Smooth muscle cell (in vitro differentiated cells): ENCODE measurements at regions not wholly inside any gene's neighbourhood (a gene's known extent, or its start where the extent isn't known, plus 50 kb on each side); places are given as distances from the start of the nearest gene placed in this dataset.

ENCODE experiments used
- DNase-seq: peaks from one replicate; lab custom pipeline; 2025; ENCODE audit not compliant: unreplicated experiment; lab: John Stamatoyannopoulos, UW
- H2AFZ ChIP-seq: fragments of 200-600 bp; sonication (generic); 2 replicates; pipeline ENCODE4 v1.6.0; 2016; ENCODE audit warnings: antibody characterized with exemption, low read depth, mild to moderate bottlenecking
- H3F3A ChIP-seq: fragments of 200-600 bp; sonication (generic); 2 replicates; pipeline ENCODE4 v1.6.0; 2017; ENCODE audit warnings: antibody characterized with exemption, low read depth
- H3K27ac ChIP-seq: fragments of 200-600 bp; sonication (generic); 2 replicates; pipeline ENCODE4 v1.5.1; 2016; ENCODE audit warnings: low read depth, mild to moderate bottlenecking
- H3K27me3 ChIP-seq: fragments of 200-600 bp; sonication (generic); 2 replicates; pipeline ENCODE4 v1.6.1; 2016; ENCODE audit warnings: low read depth, mild to moderate bottlenecking
- H3K36me3 ChIP-seq: fragments of 200-600 bp; sonication (generic); 2 replicates; pipeline ENCODE4 v1.5.1; 2016; ENCODE audit warnings: low read depth
- H3K4me1 ChIP-seq: fragments of 200-600 bp; sonication (generic); 2 replicates; pipeline ENCODE4 v1.5.1; 2016; ENCODE audit warnings: low read depth
- H3K4me2 ChIP-seq: fragments of 200-600 bp; sonication (generic); 2 replicates; pipeline ENCODE4 v1.6.0; 2016; ENCODE audit warnings: mild to moderate bottlenecking
- H3K4me3 ChIP-seq: fragments of 200-600 bp; sonication (generic); 2 replicates; pipeline ENCODE4 v1.5.1; 2016; ENCODE audit warnings: mild to moderate bottlenecking
- H3K79me2 ChIP-seq: fragments of 200-600 bp; sonication (generic); 2 replicates; pipeline ENCODE4 v1.6.0; 2016; ENCODE audit warnings: low read depth, mild to moderate bottlenecking
- H3K9ac ChIP-seq: fragments of 200-600 bp; sonication (generic); 2 replicates; pipeline ENCODE4 v1.6.0; 2016; ENCODE audit warnings: low read depth
- H3K9me3 ChIP-seq: fragments of 200-600 bp; sonication (generic); replicated peaks from 2 replicates; pipeline ENCODE4 v1.5.1; 2016; ENCODE audit warnings: low read depth
- H4K20me1 ChIP-seq: fragments of 200-600 bp; sonication (generic); 2 replicates; pipeline ENCODE4 v1.6.0; 2016; ENCODE audit warnings: low read depth
- CTCF ChIP-seq: fragments of 200-600 bp; sonication (generic); IDR thresholded peaks from 2 replicates; pipeline ENCODE4 v1.5.1; 2017; ENCODE audit warnings: borderline replicate concordance, mild to moderate bottlenecking, antibody characterized with exemption; ENCODE audit not compliant: insufficient read depth, poor library complexity, severe bottlenecking
- WGBS: methylation state at CpG from one replicate; pipeline ENCODE4 v1.1.7; 2016; ENCODE audit warnings: low lambda C conversion rate; 5-methylcytosine and 5-hydroxymethylcytosine counted together

DNA sequence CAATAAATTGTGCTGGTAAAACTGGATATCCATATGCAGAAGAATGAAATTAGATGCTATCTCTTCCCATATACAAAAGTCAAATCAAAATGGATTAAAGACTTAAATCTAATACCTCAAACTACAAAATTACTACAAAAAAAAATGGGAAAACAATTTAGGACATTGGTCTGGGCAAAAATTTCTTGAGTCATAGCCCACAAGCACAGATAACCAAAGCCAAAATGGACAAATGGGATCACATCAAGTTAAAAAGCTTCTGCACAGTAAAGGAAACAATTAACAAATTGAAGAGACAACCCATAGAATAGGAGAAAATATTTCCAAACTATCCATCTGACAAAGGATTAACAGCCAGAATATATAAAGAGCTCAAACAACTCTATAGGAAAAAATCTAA, 264.6 kb downstream of the NUAK1 start:
- H3K27ac ChIP-seq, result peak overlapping the region; percentile 63
- no peak overlapping the region for H3K9ac ChIP-seq
- H2AFZ ChIP-seq, result no peak overlapping the region
- no peak for TF ChIP-seq CTCF
- no peaks in the 10 kb centered on the region for H3K27me3 ChIP-seq
- H3K36me3 ChIP-seq, result no peaks in the 10 kb centered on the region
- no peak overlapping the region for H3K4me2 ChIP-seq
- peaks cover 21% of the 10 kb centered on the region for H3K4me1 ChIP-seq
- H3K4me3 ChIP-seq, result no peak overlapping the region
- H3K9me3 ChIP-seq, result no peaks in the 10 kb centered on the region
- no peaks in the 10 kb centered on the region for H4K20me1 ChIP-seq
- no peaks in the 10 kb centered on the region for H3K79me2 ChIP-seq
- no peak for DNase-seq
- H3F3A ChIP-seq, result peaks cover 8% of the 10 kb centered on the region

DNA sequence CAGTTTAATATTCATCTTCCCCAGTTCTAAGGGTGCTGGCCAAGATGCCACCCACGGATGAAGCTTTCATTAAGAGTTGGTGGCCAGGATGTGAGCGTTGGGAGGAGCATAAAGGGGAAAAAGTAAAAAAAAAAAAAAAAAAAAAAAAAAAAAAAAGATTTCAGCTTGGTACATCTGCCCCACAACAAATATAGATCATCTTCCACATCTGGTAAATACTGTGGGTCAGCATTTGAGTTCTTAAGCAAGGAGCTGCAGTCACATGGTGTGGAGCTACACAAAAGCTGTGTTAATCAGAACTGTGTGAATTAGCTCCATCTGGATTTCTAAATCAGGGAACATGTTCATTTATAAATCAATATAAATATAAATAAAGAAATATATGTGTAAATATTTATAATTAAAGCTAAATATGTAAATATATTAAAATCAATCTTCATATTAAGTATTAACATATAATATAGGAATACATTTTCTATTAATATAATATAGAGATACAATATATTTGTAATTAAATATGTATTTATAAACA, 262.3 kb downstream of the NUAK1 start:
- no peak overlapping the region for H3K4me2 ChIP-seq
- TF ChIP-seq CTCF, result no peak
- H3K27me3 ChIP-seq, result no peaks in the 10 kb centered on the region
- no peak overlapping the region for H3K4me3 ChIP-seq
- H3K4me1 ChIP-seq, result peaks cover 21% of the 10 kb centered on the region
- 90% methylated on average over 2 of the region's 2 CpGs for WGBS
- no peak overlapping the region for H2AFZ ChIP-seq
- H3K79me2 ChIP-seq, result no peaks in the 10 kb centered on the region
- H3K27ac ChIP-seq, result no peak overlapping the region
- no peak for DNase-seq
- H3F3A ChIP-seq, result peaks cover 8% of the 10 kb centered on the region
- H3K9ac ChIP-seq, result no peak overlapping the region
- H4K20me1 ChIP-seq, result no peaks in the 10 kb centered on the region
- H3K36me3 ChIP-seq, result no peaks in the 10 kb centered on the region
- H3K9me3 ChIP-seq, result no peaks in the 10 kb centered on the region

- no peak overlapping the region for H3K27ac ChIP-seq
- H2AFZ ChIP-seq, result no peak overlapping the region
- H3K36me3 ChIP-seq, result no peaks in the 10 kb centered on the region
- H3K4me3 ChIP-seq, result no peak overlapping the region
- H3K9me3 ChIP-seq, result no peaks in the 10 kb centered on the region
- H3F3A ChIP-seq, result peaks cover 6% of the 10 kb centered on the region
- no peaks in the 10 kb centered on the region for H3K79me2 ChIP-seq
- 75% methylated on average over 3 of the region's 3 CpGs for WGBS
- H3K4me1 ChIP-seq, result peaks cover 6% of the 10 kb centered on the region
- TF ChIP-seq CTCF, result no peak
- DNase-seq, result no peak
- H3K27me3 ChIP-seq, result no peaks in the 10 kb centered on the region
- no peak overlapping the region for H3K4me2 ChIP-seq
- no peaks in the 10 kb centered on the region for H4K20me1 ChIP-seq
- no peak overlapping the region for H3K9ac ChIP-seq
Observed at GRCh38 chr12:105878964-105879363, 259.8 kb downstream of the NUAK1 start.

GRCh38 chr12:105880824-105881388, 257.8 kb downstream of the NUAK1 start:
- Histone ChIP-seq H3F3A (no peaks in the 10 kb centered on the region), H3K79me2 (no peaks in the 10 kb centered on the region), H3K27ac (no peak overlapping the region), H3K36me3 (no peaks in the 10 kb centered on the region), H3K9me3 (no peaks in the 10 kb centered on the region), H3K27me3 (no peaks in the 10 kb centered on the region), H3K4me2 (no peak overlapping the region), H4K20me1 (no peaks in the 10 kb centered on the region), H2AFZ (no peak overlapping the region), H3K9ac (no peak overlapping the region), H3K4me3 (no peak overlapping the region), H3K4me1 (no peaks in the 10 kb centered on the region)
- WGBS, result 96% methylated on average over 2 of the region's 2 CpGs
- no peak for DNase-seq
- no peak for TF ChIP-seq CTCF
